SK-N-MC (cell line): ENCODE measurements at regions not wholly inside any gene's neighbourhood (a gene's known extent, or its start where the extent isn't known, plus 50 kb on each side); places are given as distances from the start of the nearest gene placed in this dataset.

Experiments used
- EZH2 ChIP-seq: fragments of 200-600 bp; sonication (generic); IDR thresholded peaks from one replicate; pipeline ENCODE4 v1.6.1; 2017; ENCODE audit warnings: antibody characterized with exemption
- FOXP2 ChIP-seq: optimal IDR thresholded peaks from 2 replicates; pipeline ENCODE3; 2011; ENCODE audit warnings: mild to moderate bottlenecking, moderate library complexity; ENCODE audit not compliant: insufficient read depth; ENCODE audit errors: extremely low read length, control extremely low read depth
- POLR2AphosphoS5 ChIP-seq: IDR thresholded peaks from 2 replicates; pipeline ENCODE4 v1.6.1; 2012; ENCODE audit warnings: mild to moderate bottlenecking, low read depth, low read length, borderline replicate concordance

DNA sequence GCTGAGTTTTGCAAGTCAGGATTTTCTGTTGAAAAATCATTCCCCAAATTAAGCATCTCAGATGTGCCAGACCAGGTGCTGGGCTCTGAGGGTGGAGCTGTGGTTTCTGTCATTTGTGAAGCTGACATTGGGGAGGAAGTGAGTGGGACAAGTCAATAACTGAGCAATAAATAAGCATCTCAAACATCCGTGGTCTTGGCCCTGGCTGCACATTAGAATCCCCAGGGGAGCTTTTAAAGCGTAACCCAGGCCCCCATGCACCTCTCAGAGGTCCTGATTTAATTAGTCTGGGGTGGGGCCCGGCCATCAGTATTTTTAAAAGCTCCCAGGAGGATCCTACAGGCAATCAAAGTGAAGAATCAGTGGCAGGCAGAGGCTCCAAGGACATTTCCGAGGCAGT lies 420.0 kb downstream of the MN1 start:
- no peak for TF ChIP-seq POLR2AphosphoS5
- TF ChIP-seq EZH2 = no peak
- no peak for TF ChIP-seq FOXP2
